KMS-11 (cell line): ENCODE measurements at regions not wholly inside any gene's neighbourhood (a gene's known extent, or its start where the extent isn't known, plus 50 kb on each side); places are given as distances from the start of the nearest gene placed in this dataset.

Experiments
- H2AFZ ChIP-seq: fragments of 200-600 bp; sonication (generic); 2 replicates; pipeline ENCODE4 v1.6.1; 2016; ENCODE audit warnings: antibody characterized with exemption, mixed run types, low read depth
- H3K27ac ChIP-seq: fragments of 200-600 bp; sonication (generic); 2 replicates; pipeline ENCODE4 v1.6.1; 2016; ENCODE audit warnings: mild to moderate bottlenecking, mixed run types
- H3K27me3 ChIP-seq: fragments of 200-600 bp; sonication (generic); 2 replicates; pipeline ENCODE4 v1.6.1; 2017; ENCODE audit warnings: mild to moderate bottlenecking, low read depth, mixed run types, moderate library complexity; ENCODE audit not compliant: insufficient read depth
- H3K36me3 ChIP-seq: fragments of 200-600 bp; sonication (generic); 2 replicates; pipeline ENCODE4 v1.6.1; 2017; ENCODE audit warnings: mild to moderate bottlenecking, mixed run types; ENCODE audit not compliant: insufficient read depth
- H3K4me1 ChIP-seq: fragments of 200-600 bp; sonication (generic); 2 replicates; pipeline ENCODE4 v1.6.1; 2016; ENCODE audit warnings: mild to moderate bottlenecking, low read depth, mixed run types; ENCODE audit not compliant: poor library complexity, severe bottlenecking
- H3K4me2 ChIP-seq: fragments of 200-600 bp; sonication (generic); 2 replicates; pipeline ENCODE4 v1.7.0; 2016; ENCODE audit warnings: mild to moderate bottlenecking, mixed run types
- H3K4me3 ChIP-seq: fragments of 200-600 bp; sonication (generic); IDR thresholded peaks from 2 replicates; pipeline ENCODE4 v1.6.1; 2017; ENCODE audit warnings: low read depth, low read length, mixed read lengths; ENCODE audit not compliant: insufficient read depth
- H3K79me2 ChIP-seq: fragments of 200-600 bp; sonication (generic); 2 replicates; pipeline ENCODE4 v1.6.1; 2016; ENCODE audit warnings: low read depth, mixed run types; ENCODE audit not compliant: insufficient read depth
- H3K9ac ChIP-seq: fragments of 200-600 bp; sonication (generic); 2 replicates; pipeline ENCODE4 v1.6.1; 2016; ENCODE audit warnings: mild to moderate bottlenecking, mixed run types
- H4K20me1 ChIP-seq: fragments of 200-600 bp; sonication (generic); 2 replicates; pipeline ENCODE4 v1.6.1; 2016; ENCODE audit warnings: mild to moderate bottlenecking, mixed run types; ENCODE audit not compliant: insufficient read depth
- CTCF ChIP-seq: fragments of 200-600 bp; sonication (generic); conservative IDR thresholded peaks from 2 replicates; pipeline ENCODE4 v1.6.1; 2017; ENCODE audit warnings: low read depth, mild to moderate bottlenecking, antibody characterized with exemption, low read length, moderate library complexity, mixed read lengths

GRCh38 chr17:70420861-70421445, 251.6 kb downstream of the KCNJ2 start:
- Histone ChIP-seq H3K79me2 (no peaks in the 10 kb centered on the region), H4K20me1 (no peaks in the 10 kb centered on the region), H3K27me3 (no peaks in the 10 kb centered on the region), H3K4me1 (no peaks in the 10 kb centered on the region), H3K9ac (no peak overlapping the region), H3K4me2 (no peak overlapping the region), H2AFZ (no peak overlapping the region), H3K36me3 (no peaks in the 10 kb centered on the region), H3K27ac (no peak overlapping the region), H3K4me3 (no peak overlapping the region)
- TF ChIP-seq CTCF = no peak

- no peaks in the 10 kb centered on the region for H4K20me1 ChIP-seq
- H3K79me2 ChIP-seq = no peaks in the 10 kb centered on the region
- H3K4me1 ChIP-seq = no peaks in the 10 kb centered on the region
- H3K27me3 ChIP-seq = no peaks in the 10 kb centered on the region
- no peak for TF ChIP-seq CTCF
- H3K4me3 ChIP-seq = no peak overlapping the region
- no peaks in the 10 kb centered on the region for H3K36me3 ChIP-seq
- no peak overlapping the region for H3K9ac ChIP-seq
- no peak overlapping the region for H3K27ac ChIP-seq
- H2AFZ ChIP-seq = no peak overlapping the region
- H3K4me2 ChIP-seq = no peak overlapping the region
Observed at GRCh38 chr17:70422862-70423261, 253.5 kb downstream of the KCNJ2 start.

GRCh38 chr17:70423562-70423961, 254.2 kb downstream of the KCNJ2 start:
- H3K4me1 ChIP-seq = no peaks in the 10 kb centered on the region
- no peak overlapping the region for H2AFZ ChIP-seq
- H3K27me3 ChIP-seq = no peaks in the 10 kb centered on the region
- no peak overlapping the region for H3K4me2 ChIP-seq
- H4K20me1 ChIP-seq = no peaks in the 10 kb centered on the region
- no peaks in the 10 kb centered on the region for H3K36me3 ChIP-seq
- no peak for TF ChIP-seq CTCF
- no peak overlapping the region for H3K9ac ChIP-seq
- no peaks in the 10 kb centered on the region for H3K79me2 ChIP-seq
- no peak overlapping the region for H3K4me3 ChIP-seq
- no peak overlapping the region for H3K27ac ChIP-seq

GRCh38 chr17:70426752-70427151, 257.4 kb downstream of the KCNJ2 start:
- no peak for TF ChIP-seq CTCF
- H4K20me1 ChIP-seq = no peaks in the 10 kb centered on the region
- H3K27me3 ChIP-seq = no peaks in the 10 kb centered on the region
- H2AFZ ChIP-seq = no peak overlapping the region
- H3K9ac ChIP-seq = no peak overlapping the region
- H3K4me3 ChIP-seq = no peak overlapping the region
- no peaks in the 10 kb centered on the region for H3K4me1 ChIP-seq
- H3K4me2 ChIP-seq = no peak overlapping the region
- no peaks in the 10 kb centered on the region for H3K36me3 ChIP-seq
- H3K79me2 ChIP-seq = no peaks in the 10 kb centered on the region
- no peak overlapping the region for H3K27ac ChIP-seq
